ENCODE measurements at regions not wholly inside any gene's neighbourhood (a gene's known extent, or its start where the extent isn't known, plus 50 kb on each side); places are given as distances from the start of the nearest gene placed in this dataset.

GRCh38 chr21:41651406-41651805 lies 115.4 kb downstream of the RIPK4 start:
- DNase-seq: no peak

GRCh38 chr21:41650526-41651145 lies 116.2 kb downstream of the RIPK4 start:
- DNase-seq: no peak

GRCh38 chr21:41648591-41649031 lies 118.2 kb downstream of the RIPK4 start:
- no peak for DNase-seq

GRCh38 chr21:41647806-41648561 lies 118.9 kb downstream of the RIPK4 start:
- DNase-seq: no peak

- DNase-seq: no peak
Measured at GRCh38 chr21:41643246-41643966, 123.4 kb downstream of the RIPK4 start.

- DNase-seq: no peak
Measured at GRCh38 chr21:41641821-41642701, 124.8 kb downstream of the RIPK4 start.

- no peak for DNase-seq
Measured at GRCh38 chr21:41641510-41641815, 125.4 kb downstream of the RIPK4 start.

DNA sequence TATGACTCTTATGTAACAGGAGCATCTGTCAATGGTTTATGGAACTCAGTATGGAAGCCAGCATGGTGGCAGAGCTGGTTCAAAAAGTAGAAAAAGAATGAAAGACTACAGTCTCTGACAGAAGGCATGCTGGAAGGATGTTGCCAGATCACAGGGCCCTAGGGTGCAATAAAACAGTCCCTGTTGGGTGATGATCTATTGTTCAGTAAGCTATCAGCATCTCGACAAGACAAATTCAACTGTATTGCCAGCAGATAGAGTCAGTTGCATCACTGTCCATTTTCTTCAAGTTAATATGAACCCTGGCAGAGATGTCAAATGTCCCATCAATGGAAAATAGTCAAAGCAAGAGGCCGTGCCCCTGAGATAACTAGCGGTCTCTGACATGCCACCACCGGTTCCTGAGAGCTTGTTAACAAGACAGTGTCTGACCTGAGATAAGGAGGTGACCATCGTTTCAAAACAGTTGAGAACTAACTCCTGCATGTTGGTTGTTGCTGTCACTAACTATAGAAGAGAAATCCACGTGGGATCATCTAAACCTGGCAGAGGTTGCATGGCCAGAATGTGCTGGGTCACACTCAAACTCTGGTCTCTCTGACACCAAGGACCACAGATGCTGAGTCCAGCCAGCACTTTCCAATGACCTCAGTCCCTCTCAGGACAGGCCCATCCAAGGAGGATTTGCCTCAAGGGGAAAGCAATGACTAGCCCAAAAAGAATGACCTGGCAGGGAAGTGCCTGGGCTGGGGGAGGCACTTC lies 125.9 kb downstream of the RIPK4 start:
- no peak for DNase-seq

GRCh38 chr21:41639766-41640165 lies 127.1 kb downstream of the RIPK4 start:
- DNase-seq: no peak

DNA sequence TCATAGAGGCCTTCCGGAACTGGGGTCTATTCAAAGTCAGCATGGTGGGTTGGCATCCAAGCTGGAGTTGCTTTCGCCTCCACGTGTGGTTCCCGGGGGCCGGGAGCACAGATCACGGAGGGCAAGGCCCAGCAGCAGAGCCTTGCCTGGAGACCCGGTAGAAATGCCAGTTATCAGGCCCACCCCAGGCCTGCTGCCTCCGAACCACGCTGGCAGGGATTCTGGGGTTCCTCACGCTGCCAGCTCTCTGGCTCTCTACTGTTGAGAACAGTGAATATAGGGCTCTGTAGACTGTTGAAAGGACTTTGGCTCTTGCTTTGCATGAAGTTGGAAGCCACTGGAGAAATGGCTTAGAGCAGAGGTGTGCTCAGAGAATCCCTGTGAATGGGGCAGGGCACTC lies 127.5 kb downstream of the RIPK4 start:
- no peak for DNase-seq

- no peak for DNase-seq
Measured at GRCh38 chr21:41638201-41638790, 128.6 kb downstream of the RIPK4 start.

DNA sequence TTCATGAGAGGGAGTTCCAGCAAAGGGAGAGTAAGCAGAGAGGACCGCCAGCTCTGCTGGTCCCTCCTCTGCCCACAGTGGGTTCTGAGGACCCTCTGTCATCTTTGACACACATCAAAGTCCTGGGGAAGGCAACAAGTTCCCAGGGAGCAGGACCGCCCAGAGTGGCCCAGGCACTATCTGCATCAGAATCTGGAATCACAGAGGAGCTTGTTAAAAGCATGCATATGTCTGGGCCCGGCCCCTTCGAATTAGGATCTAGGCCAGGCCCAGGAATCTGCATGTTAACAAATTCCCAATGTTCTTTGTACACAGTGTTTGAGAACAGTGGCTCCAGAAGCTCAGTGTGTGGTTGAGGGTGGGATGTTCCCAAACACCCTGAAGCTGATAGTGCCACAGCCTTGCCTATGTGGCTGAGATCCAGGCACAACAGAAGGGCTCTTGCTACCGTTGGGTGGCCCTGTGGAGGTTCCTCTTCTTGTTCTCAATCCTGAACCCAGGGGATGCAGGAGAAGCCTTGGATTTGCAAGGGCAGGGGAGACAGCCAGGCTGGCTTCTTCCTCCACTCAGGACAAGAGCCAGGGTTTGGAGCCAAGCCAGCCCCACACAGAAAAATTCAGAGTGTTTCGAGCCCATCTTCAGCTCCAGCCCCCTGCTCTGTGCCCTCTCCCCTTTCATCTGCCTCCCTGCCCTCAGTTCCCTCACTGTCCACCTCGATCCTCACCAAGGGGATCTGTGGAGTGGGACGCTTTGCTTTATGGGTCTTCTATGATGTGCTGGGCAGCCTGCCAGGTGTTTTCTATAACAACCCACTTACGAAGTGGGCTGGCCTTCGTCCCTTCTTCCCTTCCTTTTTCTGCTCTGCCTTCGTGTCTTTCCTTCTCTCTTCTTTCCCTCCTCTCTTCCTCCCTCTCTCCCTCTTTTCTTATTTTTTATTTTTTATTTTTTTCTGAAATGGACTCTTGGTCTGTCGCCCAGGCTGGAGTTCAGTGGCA lies 129.0 kb upstream of the TMPRSS2 start:
- DNase-seq: no peak

- no peak for DNase-seq
Measured at GRCh38 chr21:41635874-41636273, 127.9 kb upstream of the TMPRSS2 start.

DNA sequence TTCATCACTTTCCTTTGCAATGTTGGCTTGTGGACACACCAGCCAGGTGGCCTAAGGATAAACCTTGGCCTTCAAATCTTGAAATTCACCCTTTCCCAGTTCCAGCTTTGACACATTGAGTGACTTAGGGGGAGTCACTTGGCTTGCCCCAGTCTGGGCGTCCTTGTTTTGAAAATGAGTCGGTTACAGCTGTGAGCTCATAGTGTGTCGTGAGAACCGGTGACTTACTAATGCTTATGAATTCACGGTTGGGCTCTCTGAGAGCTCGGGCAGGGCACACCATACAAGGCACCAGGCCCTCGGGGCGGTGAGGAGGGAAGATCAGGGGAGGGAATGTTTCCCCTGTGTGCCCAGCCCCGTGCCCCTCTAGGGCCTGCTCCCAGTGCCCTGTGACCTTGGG lies 126.9 kb upstream of the TMPRSS2 start:
- no peak for DNase-seq

DNA sequence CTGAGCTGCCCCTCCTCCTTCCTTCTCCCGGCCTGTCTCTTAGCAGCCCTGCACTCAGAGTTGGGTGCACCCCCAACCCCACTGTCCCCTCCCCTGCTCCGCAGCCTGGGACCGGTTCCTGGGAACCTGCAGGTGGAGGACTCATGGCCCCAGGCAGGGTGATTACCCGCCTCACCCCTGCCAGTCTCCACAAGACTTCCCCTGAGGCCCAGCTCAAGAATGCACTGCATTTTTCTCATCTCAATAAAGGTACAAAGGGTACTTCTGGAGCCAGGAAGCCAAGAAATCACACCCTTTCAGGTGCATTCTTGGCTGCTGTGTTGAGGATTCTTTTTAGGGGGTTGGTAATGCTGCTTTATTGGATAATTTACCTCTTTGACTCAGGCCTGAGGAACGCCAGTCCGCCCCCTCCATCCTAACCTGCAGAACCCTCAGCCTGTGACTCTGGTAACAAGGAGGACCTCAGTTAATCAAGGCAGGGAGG lies 126.3 kb upstream of the TMPRSS2 start:
- DNase-seq: no peak

- no peak for DNase-seq
Measured at GRCh38 chr21:41633627-41634026, 125.7 kb upstream of the TMPRSS2 start.

GRCh38 chr21:41632748-41633475 lies 125.0 kb upstream of the TMPRSS2 start:
- no peak for DNase-seq

DNA sequence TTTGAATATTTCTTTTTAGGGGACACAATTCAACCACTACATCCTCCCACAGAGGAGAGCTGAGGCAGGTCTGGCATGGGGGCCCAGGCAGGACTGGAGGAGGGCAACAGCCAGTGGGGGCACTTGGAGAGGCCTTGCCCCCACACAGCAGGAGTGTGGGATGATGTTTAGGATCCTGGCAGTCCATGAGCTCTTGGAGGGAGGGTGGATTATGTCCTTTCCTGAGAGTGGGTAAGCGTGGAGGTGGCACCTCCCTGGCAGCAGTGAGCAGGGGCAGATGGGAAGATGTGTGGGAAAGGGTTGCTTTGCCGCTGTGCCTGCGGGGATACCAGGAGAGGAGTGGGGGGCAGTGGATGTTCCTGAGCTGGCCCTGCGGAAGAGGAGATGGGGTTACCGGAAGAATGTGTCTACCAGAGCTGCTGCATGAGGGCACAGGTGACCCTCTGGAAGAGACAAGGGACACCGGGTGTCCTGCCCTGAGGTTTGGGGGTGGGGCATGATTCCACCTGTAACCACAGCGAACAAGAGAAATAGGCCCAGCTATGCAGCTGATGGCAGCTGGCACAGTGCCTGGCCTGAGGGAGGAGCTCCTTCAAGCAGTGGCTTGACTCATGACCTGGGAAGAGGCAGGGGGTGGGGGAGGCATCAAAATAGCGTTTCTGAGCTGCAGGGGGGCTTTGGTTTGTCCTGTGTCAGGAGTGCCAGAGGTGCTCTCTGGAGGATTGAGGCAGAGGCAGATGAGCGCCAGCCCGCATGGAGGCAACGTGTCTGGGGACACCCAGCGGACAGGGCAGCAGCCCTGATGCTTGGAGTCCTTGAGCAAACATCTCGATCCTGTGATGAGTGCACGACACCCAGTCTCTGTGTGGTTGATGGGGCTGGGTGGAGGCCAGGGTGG lies 123.9 kb upstream of the TMPRSS2 start:
- no peak for DNase-seq

- no peak for DNase-seq
Measured at GRCh38 chr21:41630917-41631316, 123.0 kb upstream of the TMPRSS2 start.
